GM23338 (cell line): ENCODE measurements at regions not wholly inside any gene's neighbourhood (a gene's known extent, or its start where the extent isn't known, plus 50 kb on each side); places are given as distances from the start of the nearest gene placed in this dataset.
A peak's percentile ranks its signal among the peaks of the same experiment; 100 is the strongest.

Experiments used
- ATAC-seq: fragments of 200-7000 bp; cut with Tn5 transposase; 3 replicates; pipeline ENCODE4 v1.9.1; 2020
- DNase-seq: peaks from one replicate; pipeline ENCODE4 v3.0.0-alpha.2; 2015; ENCODE audit warnings: low spot score
- H2AFZ ChIP-seq: fragments of 200-600 bp; sonication (generic); 2 replicates; pipeline ENCODE4 v1.8.0; 2016; ENCODE audit warnings: antibody characterized with exemption, mild to moderate bottlenecking, moderate library complexity
- H3F3A ChIP-seq: fragments of 200-600 bp; sonication (generic); replicated peaks from 2 replicates; pipeline ENCODE4 v1.8.0; 2017; ENCODE audit warnings: antibody characterized with exemption, mixed run types, low read depth
- H3K27ac ChIP-seq: fragments of 200-600 bp; sonication (generic); 2 replicates; pipeline ENCODE4 v1.6.1; 2016; ENCODE audit warnings: low read depth
- H3K27me3 ChIP-seq: fragments of 200-600 bp; sonication (generic); 2 replicates; pipeline ENCODE4 v1.8.0; 2016; ENCODE audit warnings: mild to moderate bottlenecking, mixed run types, moderate library complexity; ENCODE audit not compliant: insufficient read depth
- H3K36me3 ChIP-seq: fragments of 200-600 bp; sonication (generic); 2 replicates; pipeline ENCODE4 v1.8.0; 2016; ENCODE audit warnings: mild to moderate bottlenecking; ENCODE audit not compliant: insufficient read depth
- H3K4me1 ChIP-seq: fragments of 200-600 bp; sonication (generic); 2 replicates; pipeline ENCODE4 v1.8.0; 2016; ENCODE audit warnings: mild to moderate bottlenecking, moderate library complexity; ENCODE audit not compliant: insufficient read depth
- H3K4me2 ChIP-seq: fragments of 200-600 bp; sonication (generic); 2 replicates; pipeline ENCODE4 v1.7.1; 2017; ENCODE audit warnings: mixed run types
- H3K4me3 ChIP-seq: fragments of 200-600 bp; sonication (generic); 2 replicates; pipeline ENCODE4 v1.6.1; 2016; ENCODE audit warnings: mixed run types
- H3K79me2 ChIP-seq: fragments of 200-600 bp; sonication (generic); replicated peaks from 2 replicates; pipeline ENCODE4 v1.8.0; 2017; ENCODE audit warnings: mild to moderate bottlenecking; ENCODE audit not compliant: insufficient read depth
- H3K9me2 ChIP-seq: fragments of 200-600 bp; sonication (generic); 2 replicates; pipeline ENCODE4 v1.8.0; 2017; ENCODE audit not compliant: insufficient read depth
- H4K20me1 ChIP-seq: fragments of 200-600 bp; sonication (generic); replicated peaks from 2 replicates; pipeline ENCODE4 v1.8.0; 2017; ENCODE audit warnings: mild to moderate bottlenecking; ENCODE audit not compliant: insufficient read depth
- H3K27ac Mint-ChIP-seq: 2 replicates; pipeline ENCODE4 v1.8.0; 2020; ENCODE audit warnings: inconsistent platforms, mild to moderate bottlenecking, moderate library complexity, mixed read lengths
- H3K27me3 Mint-ChIP-seq: 3 replicates; pipeline ENCODE4 v1.8.0; 2022; ENCODE audit warnings: low read depth, mild to moderate bottlenecking, moderate library complexity, mixed read lengths, inconsistent platforms; ENCODE audit not compliant: insufficient read depth, poor library complexity
- H3K36me3 Mint-ChIP-seq: 3 replicates; pipeline ENCODE4 v1.8.0; 2021; ENCODE audit warnings: low read depth, mild to moderate bottlenecking, inconsistent platforms, moderate library complexity, mixed read lengths
- H3K4me1 Mint-ChIP-seq: 3 replicates; pipeline ENCODE4 v1.8.0; 2020; ENCODE audit warnings: mild to moderate bottlenecking, inconsistent platforms, mixed read lengths
- H3K4me3 Mint-ChIP-seq: 3 replicates; pipeline ENCODE4 v1.8.0; 2021; ENCODE audit warnings: moderate library complexity, mild to moderate bottlenecking, inconsistent platforms, mixed read lengths
- H3K9me3 Mint-ChIP-seq: 3 replicates; pipeline ENCODE4 v1.8.0; 2020; ENCODE audit warnings: moderate library complexity, mild to moderate bottlenecking, inconsistent platforms, mixed read lengths
- CREB1 ChIP-seq: fragments of 250-450 bp; sonication (Bioruptor Pico); IDR thresholded peaks from 2 replicates; pipeline ENCODE4 v1.5.0; 2020; ENCODE audit warnings: low read depth, mild to moderate bottlenecking, moderate library complexity
- CTCF ChIP-seq, 2 experiments: fragments of 200-600 bp in 1 of 2; sonication (generic) in 1 of 2; conservative IDR thresholded peaks; 2 replicates each; pipeline versions ENCODE4 v1.5.1 to v1.6.1; 2016 to 2017; ENCODE audit warnings: antibody characterized with exemption in 2 of 2, low read depth in 2 of 2, mild to moderate bottlenecking in 2 of 2, moderate library complexity in 1 of 2
- EZH2 ChIP-seq: fragments of 200-600 bp; sonication (generic); IDR thresholded peaks from one replicate; pipeline ENCODE4 v1.8.0; 2017; ENCODE audit warnings: antibody characterized with exemption, mild to moderate bottlenecking, low read depth; ENCODE audit not compliant: unreplicated experiment
- EZH2phosphoT487 ChIP-seq: fragments of 200-600 bp; sonication (generic); IDR thresholded peaks from one replicate; pipeline ENCODE4 v1.8.1; 2018; ENCODE audit warnings: antibody characterized with exemption; ENCODE audit not compliant: unreplicated experiment
- JUNB ChIP-seq: IDR thresholded peaks from one replicate; pipeline ENCODE4 v1.6.1; 2016; ENCODE audit warnings: antibody characterized with exemption; ENCODE audit not compliant: unreplicated experiment
- NANOG ChIP-seq: IDR thresholded peaks from 2 replicates; pipeline ENCODE4 v1.6.1; 2016; ENCODE audit warnings: antibody characterized with exemption, borderline replicate concordance
- POLR2AphosphoS5 ChIP-seq: IDR thresholded peaks from 2 replicates; pipeline ENCODE4 v1.6.1; 2016; ENCODE audit warnings: antibody characterized with exemption, low read depth
- REST ChIP-seq: IDR thresholded peaks from one replicate; pipeline ENCODE4 v1.6.1; 2018; ENCODE audit warnings: antibody characterized with exemption; ENCODE audit not compliant: unreplicated experiment
- STAT1 ChIP-seq: IDR thresholded peaks from one replicate; pipeline ENCODE4 v1.6.1; 2016; ENCODE audit warnings: antibody characterized with exemption; ENCODE audit not compliant: unreplicated experiment
- ZNF114 ChIP-seq: fragments of 250-450 bp; sonication (Bioruptor Pico); IDR thresholded peaks from 2 replicates; pipeline ENCODE4 v1.5.0; 2020; ENCODE audit warnings: mild to moderate bottlenecking, moderate library complexity
- ZNF331 ChIP-seq: fragments of 250-450 bp; sonication (Bioruptor Pico); IDR thresholded peaks from 2 replicates; pipeline ENCODE4 v1.5.0; 2020; ENCODE audit warnings: low read depth, mild to moderate bottlenecking, moderate library complexity
- TF ChIP-seq, protein P1 (sequence below): IDR thresholded peaks from 2 replicates; pipeline ENCODE4 v1.6.1; 2016; ENCODE audit warnings: antibody characterized with exemption
- TF ChIP-seq, protein P2 (sequence below): fragments of 250-450 bp; sonication (Bioruptor Pico); IDR thresholded peaks from 2 replicates; pipeline ENCODE4 v1.5.0; 2020; ENCODE audit warnings: mild to moderate bottlenecking, moderate library complexity

DNA sequence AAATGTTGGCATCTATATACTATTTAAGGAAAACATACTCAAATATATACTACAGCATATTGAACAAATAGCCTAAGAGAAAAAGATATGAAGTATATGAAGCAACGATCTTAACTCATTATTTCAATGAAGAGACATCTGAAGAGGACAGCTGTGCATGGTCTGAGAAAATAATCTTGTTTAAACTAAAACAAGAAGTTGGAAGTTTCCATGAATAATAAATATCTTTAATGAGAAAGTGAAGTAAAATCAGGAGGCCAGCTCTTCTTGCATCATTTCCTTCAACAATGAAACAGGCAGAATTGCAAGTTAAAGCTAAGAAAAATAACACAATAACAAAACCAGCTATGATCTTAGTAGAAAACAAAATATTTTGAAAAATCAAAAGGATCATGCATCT is 1265.4 kb upstream of the MAP3K7 start:
- peaks cover 2% of the 10 kb centered on the region; the same call in 2 of the 3 replicates for H3K4me1 Mint-ChIP-seq

More for the DNA sequence above, 1265.4 kb upstream of the MAP3K7 start:
- Mint-ChIP-seq H3K27ac (peak overlapping the region; percentile 14; the same call in 1 of the 2 replicates), H3K4me3 (no peak overlapping the region), H3K36me3 (0 out of 3 replicates have a peak, but pooled peaks cover 2% of the 10 kb centered on the region), H3K27me3 (no peaks in the 10 kb centered on the region), H3K9me3 (no peaks in the 10 kb centered on the region; the same call in 1 of the 3 replicates)
- Histone ChIP-seq H3F3A (no peaks in the 10 kb centered on the region), H3K4me3 (no peak overlapping the region), H3K27me3 (no peaks in the 10 kb centered on the region), H3K4me2 (no peak overlapping the region), H3K27ac (no peak overlapping the region), H3K9me2 (no peaks in the 10 kb centered on the region; the same call in 1 of the 2 replicates), H3K79me2 (no peaks in the 10 kb centered on the region), H3K36me3 (no peaks in the 10 kb centered on the region), H2AFZ (no peak overlapping the region), H3K4me1 (no peaks in the 10 kb centered on the region), H4K20me1 (no peaks in the 10 kb centered on the region)
- ATAC-seq (no peak), DNase-seq (no peak)
- TF ChIP-seq, protein P1, sequence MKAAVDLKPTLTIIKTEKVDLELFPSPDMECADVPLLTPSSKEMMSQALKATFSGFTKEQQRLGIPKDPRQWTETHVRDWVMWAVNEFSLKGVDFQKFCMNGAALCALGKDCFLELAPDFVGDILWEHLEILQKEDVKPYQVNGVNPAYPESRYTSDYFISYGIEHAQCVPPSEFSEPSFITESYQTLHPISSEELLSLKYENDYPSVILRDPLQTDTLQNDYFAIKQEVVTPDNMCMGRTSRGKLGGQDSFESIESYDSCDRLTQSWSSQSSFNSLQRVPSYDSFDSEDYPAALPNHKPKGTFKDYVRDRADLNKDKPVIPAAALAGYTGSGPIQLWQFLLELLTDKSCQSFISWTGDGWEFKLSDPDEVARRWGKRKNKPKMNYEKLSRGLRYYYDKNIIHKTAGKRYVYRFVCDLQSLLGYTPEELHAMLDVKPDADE, result no peak
- TF ChIP-seq CTCF (conservative IDR thresholded peaks at IDR 0.05; ENCODE audit: low read depth in 2 of 2), result no peak
- no peak for TF ChIP-seq STAT1
- no peak for TF ChIP-seq EZH2phosphoT487
- no peak for TF ChIP-seq POLR2AphosphoS5
- no peak for TF ChIP-seq NANOG
- TF ChIP-seq ZNF331 (CRISPR knock-in tag), result no peak
- TF ChIP-seq JUNB, result no peak
- no peak for TF ChIP-seq CREB1 (CRISPR knock-in tag)
- TF ChIP-seq EZH2, result no peak
- TF ChIP-seq, protein P2, sequence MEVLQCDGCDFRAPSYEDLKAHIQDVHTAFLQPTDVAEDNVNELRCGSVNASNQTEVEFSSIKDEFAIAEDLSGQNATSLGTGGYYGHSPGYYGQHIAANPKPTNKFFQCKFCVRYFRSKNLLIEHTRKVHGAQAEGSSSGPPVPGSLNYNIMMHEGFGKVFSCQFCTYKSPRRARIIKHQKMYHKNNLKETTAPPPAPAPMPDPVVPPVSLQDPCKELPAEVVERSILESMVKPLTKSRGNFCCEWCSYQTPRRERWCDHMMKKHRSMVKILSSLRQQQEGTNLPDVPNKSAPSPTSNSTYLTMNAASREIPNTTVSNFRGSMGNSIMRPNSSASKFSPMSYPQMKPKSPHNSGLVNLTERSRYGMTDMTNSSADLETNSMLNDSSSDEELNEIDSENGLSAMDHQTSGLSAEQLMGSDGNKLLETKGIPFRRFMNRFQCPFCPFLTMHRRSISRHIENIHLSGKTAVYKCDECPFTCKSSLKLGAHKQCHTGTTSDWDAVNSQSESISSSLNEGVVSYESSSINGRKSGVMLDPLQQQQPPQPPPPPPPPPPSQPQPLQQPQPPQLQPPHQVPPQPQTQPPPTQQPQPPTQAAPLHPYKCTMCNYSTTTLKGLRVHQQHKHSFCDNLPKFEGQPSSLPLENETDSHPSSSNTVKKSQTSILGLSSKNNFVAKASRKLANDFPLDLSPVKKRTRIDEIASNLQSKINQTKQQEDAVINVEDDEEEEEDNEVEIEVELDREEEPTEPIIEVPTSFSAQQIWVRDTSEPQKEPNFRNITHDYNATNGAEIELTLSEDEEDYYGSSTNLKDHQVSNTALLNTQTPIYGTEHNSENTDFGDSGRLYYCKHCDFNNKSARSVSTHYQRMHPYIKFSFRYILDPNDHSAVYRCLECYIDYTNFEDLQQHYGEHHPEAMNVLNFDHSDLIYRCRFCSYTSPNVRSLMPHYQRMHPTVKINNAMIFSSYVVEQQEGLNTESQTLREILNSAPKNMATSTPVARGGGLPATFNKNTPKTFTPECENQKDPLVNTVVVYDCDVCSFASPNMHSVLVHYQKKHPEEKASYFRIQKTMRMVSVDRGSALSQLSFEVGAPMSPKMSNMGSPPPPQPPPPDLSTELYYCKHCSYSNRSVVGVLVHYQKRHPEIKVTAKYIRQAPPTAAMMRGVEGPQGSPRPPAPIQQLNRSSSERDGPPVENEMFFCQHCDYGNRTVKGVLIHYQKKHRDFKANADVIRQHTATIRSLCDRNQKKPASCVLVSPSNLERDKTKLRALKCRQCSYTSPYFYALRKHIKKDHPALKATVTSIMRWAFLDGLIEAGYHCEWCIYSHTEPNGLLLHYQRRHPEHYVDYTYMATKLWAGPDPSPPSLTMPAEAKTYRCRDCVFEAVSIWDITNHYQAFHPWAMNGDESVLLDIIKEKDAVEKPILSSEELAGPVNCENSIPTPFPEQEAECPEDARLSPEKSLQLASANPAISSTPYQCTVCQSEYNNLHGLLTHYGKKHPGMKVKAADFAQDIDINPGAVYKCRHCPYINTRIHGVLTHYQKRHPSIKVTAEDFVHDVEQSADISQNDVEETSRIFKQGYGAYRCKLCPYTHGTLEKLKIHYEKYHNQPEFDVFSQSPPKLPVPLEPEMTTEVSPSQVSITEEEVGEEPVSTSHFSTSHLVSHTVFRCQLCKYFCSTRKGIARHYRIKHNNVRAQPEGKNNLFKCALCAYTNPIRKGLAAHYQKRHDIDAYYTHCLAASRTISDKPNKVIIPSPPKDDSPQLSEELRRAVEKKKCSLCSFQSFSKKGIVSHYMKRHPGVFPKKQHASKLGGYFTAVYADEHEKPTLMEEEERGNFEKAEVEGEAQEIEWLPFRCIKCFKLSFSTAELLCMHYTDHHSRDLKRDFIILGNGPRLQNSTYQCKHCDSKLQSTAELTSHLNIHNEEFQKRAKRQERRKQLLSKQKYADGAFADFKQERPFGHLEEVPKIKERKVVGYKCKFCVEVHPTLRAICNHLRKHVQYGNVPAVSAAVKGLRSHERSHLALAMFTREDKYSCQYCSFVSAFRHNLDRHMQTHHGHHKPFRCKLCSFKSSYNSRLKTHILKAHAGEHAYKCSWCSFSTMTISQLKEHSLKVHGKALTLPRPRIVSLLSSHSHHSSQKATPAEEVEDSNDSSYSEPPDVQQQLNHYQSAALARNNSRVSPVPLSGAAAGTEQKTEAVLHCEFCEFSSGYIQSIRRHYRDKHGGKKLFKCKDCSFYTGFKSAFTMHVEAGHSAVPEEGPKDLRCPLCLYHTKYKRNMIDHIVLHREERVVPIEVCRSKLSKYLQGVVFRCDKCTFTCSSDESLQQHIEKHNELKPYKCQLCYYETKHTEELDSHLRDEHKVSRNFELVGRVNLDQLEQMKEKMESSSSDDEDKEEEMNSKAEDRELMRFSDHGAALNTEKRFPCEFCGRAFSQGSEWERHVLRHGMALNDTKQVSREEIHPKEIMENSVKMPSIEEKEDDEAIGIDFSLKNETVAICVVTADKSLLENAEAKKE (CRISPR knock-in tag), result no peak
- TF ChIP-seq REST, result no peak
- TF ChIP-seq ZNF114, result no peak
